HCT116 (cell line): ENCODE measurements at regions not wholly inside any gene's neighbourhood (a gene's known extent, or its start where the extent isn't known, plus 50 kb on each side); places are given as distances from the start of the nearest gene placed in this dataset.

Experiments
- CEBPB ChIP-seq: IDR thresholded peaks from 2 replicates; pipeline ENCODE4 v1.6.1; 2012; ENCODE audit warnings: low read depth
- TF ChIP-seq, protein P1 (sequence below): IDR thresholded peaks from 2 replicates; pipeline ENCODE4 v1.6.1; 2012

DNA sequence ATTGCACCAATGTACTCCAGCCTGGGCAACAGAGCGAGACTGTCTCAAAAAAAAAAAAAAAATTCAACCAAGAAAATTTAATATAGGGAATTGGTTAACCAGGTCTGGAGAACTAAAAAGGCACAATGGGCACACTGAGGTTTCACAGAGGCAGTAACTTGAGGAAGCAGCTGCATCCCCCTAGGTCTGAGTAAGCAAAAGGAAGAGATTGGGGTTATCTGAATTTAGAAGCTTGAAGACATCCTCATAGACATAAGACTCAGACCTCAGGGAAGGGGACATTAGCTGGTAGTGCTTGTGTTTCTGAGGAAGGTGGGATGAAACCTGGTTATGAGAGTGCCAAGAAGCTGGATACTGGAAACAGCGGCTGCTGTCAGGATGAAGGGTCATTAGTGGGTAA, 50.1 kb upstream of the LEKR1 start (continued):
- TF ChIP-seq, protein P1, sequence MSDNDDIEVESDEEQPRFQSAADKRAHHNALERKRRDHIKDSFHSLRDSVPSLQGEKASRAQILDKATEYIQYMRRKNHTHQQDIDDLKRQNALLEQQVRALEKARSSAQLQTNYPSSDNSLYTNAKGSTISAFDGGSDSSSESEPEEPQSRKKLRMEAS, result no peak
- no peak for TF ChIP-seq CEBPB
